Esophagus squamous epithelium (tissue), 5 donors: ENCODE measurements at regions not wholly inside any gene's neighbourhood (a gene's known extent, or its start where the extent isn't known, plus 50 kb on each side); places are given as distances from the start of the nearest gene placed in this dataset.
A peak's percentile ranks its signal among the peaks of the same experiment; 100 is the strongest.

Experiments
- DNase-seq: peaks from one replicate; lab custom pipeline; 2025; lab: John Stamatoyannopoulos, UW
- H3K27ac ChIP-seq, 4 donors: fragments of 200-600 bp; sonication (generic); one replicate each; pipeline ENCODE4 v1.5.1; 2016 to 2019; ENCODE audit warnings: mild to moderate bottlenecking in 1 of 4
- H3K27me3 ChIP-seq, 4 donors: fragments of 200-600 bp; sonication (generic); 1 replicate in 3 of 4; 2 replicates in 1 of 4; pipeline versions ENCODE4 v1.5.1 to v1.6.0; 2017 to 2021; ENCODE audit warnings: antibody characterized with exemption in 1 of 4
- H3K36me3 ChIP-seq, 3 donors: fragments of 200-600 bp; sonication (generic); one replicate each; pipeline ENCODE4 v1.5.1; 2016 to 2019
- H3K4me1 ChIP-seq, 3 donors: fragments of 200-600 bp; sonication (generic); one replicate each; pipeline ENCODE4 v1.5.1; 2017 to 2019
- H3K4me3 ChIP-seq, 4 donors: fragments of 200-600 bp; sonication (generic); 1 replicate in 3 of 4; 2 replicates in 1 of 4; pipeline ENCODE4 v1.5.1; 2016 to 2019; ENCODE audit warnings: mild to moderate bottlenecking in 2 of 4, moderate library complexity in 1 of 4
- H3K9me3 ChIP-seq, 3 donors: fragments of 200-600 bp; sonication (generic); one replicate each; pipeline ENCODE4 v1.5.1; 2016 to 2019
- CTCF ChIP-seq, 6 experiments: fragments of 450-650 bp in 4 of 6; fragments of 200-600 bp in 2 of 6; sonication (generic) in 2 of 6; IDR thresholded peaks; one replicate each; pipeline ENCODE4 v1.5.1; 2016 to 2019; ENCODE audit warnings: antibody characterized with exemption in 6 of 6, mild to moderate bottlenecking in 4 of 6, moderate library complexity in 4 of 6
- POLR2A ChIP-seq, 4 donors: fragments of 450-650 bp; IDR thresholded peaks; one replicate each; pipeline ENCODE4 v1.6.1; 2017; ENCODE audit warnings: antibody characterized with exemption in 4 of 4, mild to moderate bottlenecking in 4 of 4, moderate library complexity in 3 of 4
- WGBS, 2 donors: methylation state at CpG; one replicate each; pipeline ENCODE4 v1.1.5; 2018; 5-methylcytosine and 5-hydroxymethylcytosine counted together
- intact Hi-C: fragments of 100-400 bp; cut with DNase I; formaldehyde crosslinking; loops from one replicate; pipeline ENCODE4 v1.15.0; 2022
- donor health status: DM: yes; HTN: yes; CAD: no.

GRCh38 chr4:187603093-187604025, 392.2 kb upstream of the ZFP42 start:
- no peak overlapping the region for H3K27ac ChIP-seq
- H3K4me3 ChIP-seq: no peak overlapping the region
- intact Hi-C loops: no loop called here
- TF ChIP-seq POLR2A (IDR thresholded peaks at IDR 0.05) (no peak), CTCF (IDR thresholded peaks at IDR 0.05) (no peak)
- H3K36me3 ChIP-seq: no peaks in the 10 kb centered on the region
- WGBS, 2 donors: 63 to 66% methylated on average over 5 of the region's 5 CpGs
- DNase-seq: no peak
- H3K4me1 ChIP-seq: peaks cover 0 to 16% (median 10%) of the 10 kb centered on the region in 3 donors
- no peaks in the 10 kb centered on the region for H3K9me3 ChIP-seq
- no peaks in the 10 kb centered on the region for H3K27me3 ChIP-seq

- no peak for TF ChIP-seq POLR2A (IDR thresholded peaks at IDR 0.05)
- no peak for TF ChIP-seq CTCF (IDR thresholded peaks at IDR 0.05)
- 60 to 70% methylated on average over 9 of the region's 9 CpGs for WGBS, 2 donors
- H3K36me3 ChIP-seq: no peaks in the 10 kb centered on the region
- no peak overlapping the region for H3K27ac ChIP-seq
- H3K4me3 ChIP-seq: no peak overlapping the region
- H3K27me3 ChIP-seq: no peaks in the 10 kb centered on the region
- no peak for DNase-seq
- H3K4me1 ChIP-seq: peaks cover 0 to 16% (median 10%) of the 10 kb centered on the region in 3 donors
- intact Hi-C loops: no loop called here
- H3K9me3 ChIP-seq: no peaks in the 10 kb centered on the region
These were observed 390.6 kb upstream of the ZFP42 start for GRCh38 chr4:187604984-187605383.

GRCh38 chr4:187606581-187606980, 389.0 kb upstream of the ZFP42 start:
- no peaks in the 10 kb centered on the region for H3K36me3 ChIP-seq
- DNase-seq: no peak
- H3K27ac ChIP-seq: no peak overlapping the region
- no peaks in the 10 kb centered on the region for H3K9me3 ChIP-seq
- 21 to 24% methylated on average over 1 of the region's 1 CpG for WGBS, 2 donors
- no peak overlapping the region for H3K4me3 ChIP-seq
- peaks cover 0 to 16% (median 10%) of the 10 kb centered on the region in 3 donors for H3K4me1 ChIP-seq
- TF ChIP-seq POLR2A (IDR thresholded peaks at IDR 0.05) (no peak), CTCF (IDR thresholded peaks at IDR 0.05) (peak; percentile 41 to 88 (median 76))
- intact Hi-C loops: no loop called here
- H3K27me3 ChIP-seq: no peaks in the 10 kb centered on the region

GRCh38 chr4:187608001-187608421, 387.6 kb upstream of the ZFP42 start:
- Histone ChIP-seq H3K27ac (no peak overlapping the region), H3K36me3 (no peaks in the 10 kb centered on the region), H3K4me1 (peaks cover 0 to 4% (median under 1%) of the 10 kb centered on the region in 3 donors), H3K9me3 (no peaks in the 10 kb centered on the region), H3K4me3 (no peak overlapping the region), H3K27me3 (no peaks in the 10 kb centered on the region)
- WGBS, 2 donors: 70 to 72% methylated on average over 1 of the region's 1 CpG
- DNase-seq: no peak
- intact Hi-C loops: no loop called here
- TF ChIP-seq POLR2A (IDR thresholded peaks at IDR 0.05) (no peak), CTCF (IDR thresholded peaks at IDR 0.05) (no peak)

- intact Hi-C loops: no loop called here
- 70 to 75% methylated on average over 8 of the region's 8 CpGs for WGBS, 2 donors
- H3K36me3 ChIP-seq: no peaks in the 10 kb centered on the region
These were observed 383.3 kb upstream of the ZFP42 start for GRCh38 chr4:187612301-187612700.

More at GRCh38 chr4:187612301-187612700, 383.3 kb upstream of the ZFP42 start:
- TF ChIP-seq CTCF (IDR thresholded peaks at IDR 0.05): no peak
- TF ChIP-seq POLR2A (IDR thresholded peaks at IDR 0.05): no peak
- no peaks in the 10 kb centered on the region for H3K4me1 ChIP-seq
- no peak overlapping the region for H3K27ac ChIP-seq
- H3K9me3 ChIP-seq: no peaks in the 10 kb centered on the region
- no peak for DNase-seq
- no peaks in the 10 kb centered on the region for H3K27me3 ChIP-seq
- H3K4me3 ChIP-seq: no peak overlapping the region
